Skeletal muscle satellite cell (primary cell): ENCODE measurements at regions not wholly inside any gene's neighbourhood (a gene's known extent, or its start where the extent isn't known, plus 50 kb on each side); places are given as distances from the start of the nearest gene placed in this dataset.

Experiments
- H3K27me3 ChIP-seq: 2 replicates; pipeline ENCODE4 v1.7.0; 2013; ENCODE audit warnings: low read length; ENCODE audit not compliant: control insufficient read depth, insufficient read depth
- H3K36me3 ChIP-seq: 2 replicates; pipeline ENCODE4 v1.7.0; 2013; ENCODE audit warnings: mild to moderate bottlenecking, control low read depth, low read length; ENCODE audit not compliant: insufficient read depth
- H3K4me1 ChIP-seq: 2 replicates; pipeline ENCODE4 v1.7.0; 2013; ENCODE audit warnings: low read length; ENCODE audit not compliant: control insufficient read depth, insufficient read depth
- H3K4me2 ChIP-seq: 2 replicates; pipeline ENCODE4 v1.7.0; 2013; ENCODE audit warnings: mild to moderate bottlenecking, low read length
- H3K4me3 ChIP-seq: 2 replicates; pipeline ENCODE4 v1.7.0; 2013; ENCODE audit warnings: low read length
- H3K9ac ChIP-seq: 2 replicates; pipeline ENCODE4 v1.7.0; 2013; ENCODE audit warnings: mild to moderate bottlenecking, low read depth, low read length, moderate library complexity
- H3K9me3 ChIP-seq: replicated peaks from 2 replicates; pipeline ENCODE4 v1.7.0; 2013; ENCODE audit warnings: mild to moderate bottlenecking, control low read depth, low read length

GRCh38 chr2:54377901-54378493 is 78.1 kb upstream of the SPTBN1 start:
- H3K27me3 ChIP-seq = peaks cover 3% of the 10 kb centered on the region
- H3K36me3 ChIP-seq = no peaks in the 10 kb centered on the region
- no peaks in the 10 kb centered on the region for H3K9me3 ChIP-seq
- H3K4me2 ChIP-seq = no peak overlapping the region
- no peak overlapping the region for H3K9ac ChIP-seq
- no peaks in the 10 kb centered on the region for H3K4me1 ChIP-seq
- no peak overlapping the region for H3K4me3 ChIP-seq

- no peaks in the 10 kb centered on the region for H3K9me3 ChIP-seq
- H3K27me3 ChIP-seq = no peaks in the 10 kb centered on the region
- H3K36me3 ChIP-seq = no peaks in the 10 kb centered on the region
- no peak overlapping the region for H3K4me3 ChIP-seq
- no peak overlapping the region for H3K9ac ChIP-seq
- H3K4me1 ChIP-seq = no peaks in the 10 kb centered on the region
- no peak overlapping the region for H3K4me2 ChIP-seq
Measured at GRCh38 chr2:54380670-54381069, 75.5 kb upstream of the SPTBN1 start.

- no peak overlapping the region for H3K4me2 ChIP-seq
- H3K9me3 ChIP-seq = no peaks in the 10 kb centered on the region
- H3K4me3 ChIP-seq = no peak overlapping the region
- no peaks in the 10 kb centered on the region for H3K36me3 ChIP-seq
- H3K27me3 ChIP-seq = no peaks in the 10 kb centered on the region
- H3K4me1 ChIP-seq = no peaks in the 10 kb centered on the region
- H3K9ac ChIP-seq = no peak overlapping the region
Measured at GRCh38 chr2:54381293-54381692, 74.8 kb upstream of the SPTBN1 start.

- Histone ChIP-seq H3K9ac (no peak overlapping the region), H3K4me3 (no peak overlapping the region), H3K36me3 (no peaks in the 10 kb centered on the region)
Measured at GRCh38 chr2:54382601-54383000, 73.5 kb upstream of the SPTBN1 start.

GRCh38 chr2:54384301-54385203 is 71.6 kb upstream of the SPTBN1 start:
- Histone ChIP-seq H3K4me2 (peak overlapping the region; percentile 19), H3K4me3 (no peak overlapping the region), H3K36me3 (no peaks in the 10 kb centered on the region), H3K9ac (no peak overlapping the region), H3K9me3 (no peaks in the 10 kb centered on the region), H3K27me3 (no peaks in the 10 kb centered on the region), H3K4me1 (peaks cover 7% of the 10 kb centered on the region)

More at GRCh38 chr2:54382601-54383000, 73.5 kb upstream of the SPTBN1 start:
- Histone ChIP-seq H3K9me3 (no peaks in the 10 kb centered on the region), H3K4me1 (peaks cover 7% of the 10 kb centered on the region), H3K27me3 (no peaks in the 10 kb centered on the region), H3K4me2 (no peak overlapping the region)

GRCh38 chr2:54385271-54385670 is 70.9 kb upstream of the SPTBN1 start:
- no peak overlapping the region for H3K4me2 ChIP-seq
- no peaks in the 10 kb centered on the region for H3K36me3 ChIP-seq
- no peak overlapping the region for H3K9ac ChIP-seq
- H3K4me1 ChIP-seq = peaks cover 7% of the 10 kb centered on the region
- H3K4me3 ChIP-seq = no peak overlapping the region
- no peaks in the 10 kb centered on the region for H3K27me3 ChIP-seq
- H3K9me3 ChIP-seq = no peaks in the 10 kb centered on the region

- no peaks in the 10 kb centered on the region for H3K9me3 ChIP-seq
- H3K4me2 ChIP-seq = peak overlapping the region; percentile 31
- no peak overlapping the region for H3K9ac ChIP-seq
- no peaks in the 10 kb centered on the region for H3K36me3 ChIP-seq
- peaks cover 7% of the 10 kb centered on the region for H3K4me1 ChIP-seq
- H3K27me3 ChIP-seq = no peaks in the 10 kb centered on the region
- H3K4me3 ChIP-seq = no peak overlapping the region
Measured at GRCh38 chr2:54386585-54386984, 69.5 kb upstream of the SPTBN1 start.

- no peaks in the 10 kb centered on the region for H3K36me3 ChIP-seq
- peak overlapping the region; percentile 31 for H3K4me2 ChIP-seq
- H3K9me3 ChIP-seq = no peaks in the 10 kb centered on the region
- H3K27me3 ChIP-seq = no peaks in the 10 kb centered on the region
- no peak overlapping the region for H3K4me3 ChIP-seq
- H3K4me1 ChIP-seq = peaks cover 7% of the 10 kb centered on the region
- H3K9ac ChIP-seq = no peak overlapping the region
Measured at GRCh38 chr2:54387059-54387991, 68.8 kb upstream of the SPTBN1 start.

GRCh38 chr2:54388076-54388475 is 68.1 kb upstream of the SPTBN1 start:
- Histone ChIP-seq H3K9me3 (no peaks in the 10 kb centered on the region), H3K4me2 (no peak overlapping the region), H3K4me1 (peaks cover 7% of the 10 kb centered on the region), H3K36me3 (no peaks in the 10 kb centered on the region), H3K9ac (no peak overlapping the region), H3K4me3 (no peak overlapping the region), H3K27me3 (no peaks in the 10 kb centered on the region)

GRCh38 chr2:54392555-54393324 is 63.4 kb upstream of the SPTBN1 start:
- no peaks in the 10 kb centered on the region for H3K9me3 ChIP-seq
- H3K27me3 ChIP-seq = no peaks in the 10 kb centered on the region
- no peak overlapping the region for H3K4me3 ChIP-seq
- H3K4me1 ChIP-seq = no peaks in the 10 kb centered on the region
- H3K36me3 ChIP-seq = no peaks in the 10 kb centered on the region
- H3K9ac ChIP-seq = no peak overlapping the region
- no peak overlapping the region for H3K4me2 ChIP-seq

- Histone ChIP-seq H3K4me2 (no peak overlapping the region), H3K36me3 (no peaks in the 10 kb centered on the region), H3K9ac (no peak overlapping the region), H3K4me3 (no peak overlapping the region), H3K27me3 (no peaks in the 10 kb centered on the region), H3K9me3 (no peaks in the 10 kb centered on the region), H3K4me1 (no peaks in the 10 kb centered on the region)
Measured at GRCh38 chr2:54394392-54394791, 61.7 kb upstream of the SPTBN1 start.
